ENCODE measurements at regions not wholly inside any gene's neighbourhood (a gene's known extent, or its start where the extent isn't known, plus 50 kb on each side); places are given as distances from the start of the nearest gene placed in this dataset.

GRCh38 chr5:82356021-82356420, 77.9 kb upstream of the RPS23 start:
- peaks cover 19% of the 10 kb centered on the region for H3K4me1 ChIP-seq (ENCODE audit: insufficient read depth, low read length)
- no peaks in the 10 kb centered on the region for H3K36me3 ChIP-seq (ENCODE audit: insufficient read depth, low read length)
- Mint-ChIP-seq H3K4me1 (peaks cover 25 to 49% (median 27%) of the 10 kb centered on the region in 3 donors), H3K9me3 (no peaks in the 10 kb centered on the region), H3K36me3 (no peaks in the 10 kb centered on the region), H3K27ac (peak overlapping the region in 4 of 8 donors; percentile 13 to 28 (median 23)), H3K27me3 (no peaks in the 10 kb centered on the region), H3K4me3 (no peak overlapping the region)
- H3K27ac ChIP-seq (ENCODE audit: low read depth, low read length), result peak overlapping the region; percentile 60
- DNase-seq, result no peak
- no peaks in the 10 kb centered on the region for H3K27me3 ChIP-seq (ENCODE audit: insufficient read depth, low read length, poor library complexity, severe bottlenecking)
- H3K9me3 ChIP-seq (ENCODE audit: low read length), result no peaks in the 10 kb centered on the region
- CTCF ChIA-PET, result interaction anchor here (0.8 to 1.9 kb wide), 2 partner anchors 437 to 1208 kb away, joined by 3 to 5 read pairs; no protein-coding TSS in a partner anchor
- H3K4me3 ChIP-seq (ENCODE audit: low read length), result no peak overlapping the region
- POLR2A ChIA-PET, result no interaction called here

- no peak for DNase-seq
- no peaks in the 10 kb centered on the region for H3K27me3 ChIP-seq (ENCODE audit: insufficient read depth, low read length, poor library complexity, severe bottlenecking)
- H3K36me3 ChIP-seq (ENCODE audit: insufficient read depth, low read length), result no peaks in the 10 kb centered on the region
- H3K4me3 ChIP-seq (ENCODE audit: low read length), result no peak overlapping the region
- CTCF ChIA-PET, result interaction anchor here (0.8 to 1.9 kb wide), 2 partner anchors 438 to 1208 kb away, joined by 3 to 5 read pairs; no protein-coding TSS in a partner anchor
- Mint-ChIP-seq H3K4me1 (peaks cover 25 to 47% (median 27%) of the 10 kb centered on the region in 3 donors), H3K27me3 (no peaks in the 10 kb centered on the region), H3K4me3 (no peak overlapping the region), H3K27ac (peak overlapping the region in 1 of 8 donors; percentile 61), H3K9me3 (no peaks in the 10 kb centered on the region), H3K36me3 (no peaks in the 10 kb centered on the region)
- no peak overlapping the region for H3K27ac ChIP-seq (ENCODE audit: low read depth, low read length)
- peaks cover 19% of the 10 kb centered on the region for H3K4me1 ChIP-seq (ENCODE audit: insufficient read depth, low read length)
- H3K9me3 ChIP-seq (ENCODE audit: low read length), result no peaks in the 10 kb centered on the region
- POLR2A ChIA-PET, result no interaction called here
Observed at GRCh38 chr5:82355496-82355895, 77.3 kb upstream of the RPS23 start.

GRCh38 chr5:82355053-82355452, 76.9 kb upstream of the RPS23 start:
- no peaks in the 10 kb centered on the region for H3K27me3 Mint-ChIP-seq
- no peak overlapping the region for H3K4me3 Mint-ChIP-seq
- POLR2A ChIA-PET, result no interaction called here
- Histone ChIP-seq H3K27me3 (ENCODE audit: insufficient read depth, low read length, poor library complexity, severe bottlenecking) (no peaks in the 10 kb centered on the region), H3K4me3 (ENCODE audit: low read length) (no peak overlapping the region), H3K9me3 (ENCODE audit: low read length) (no peaks in the 10 kb centered on the region), H3K4me1 (ENCODE audit: insufficient read depth, low read length) (peaks cover 19% of the 10 kb centered on the region), H3K36me3 (ENCODE audit: insufficient read depth, low read length) (no peaks in the 10 kb centered on the region), H3K27ac (ENCODE audit: low read depth, low read length) (no peak overlapping the region)
- peaks cover 25 to 46% (median 27%) of the 10 kb centered on the region in 3 donors for H3K4me1 Mint-ChIP-seq
- DNase-seq, result no peak
- CTCF ChIA-PET, result interaction anchor here (0.8 to 1.9 kb wide), 2 partner anchors 438 to 1209 kb away, joined by 3 to 5 read pairs; no protein-coding TSS in a partner anchor
- H3K36me3 Mint-ChIP-seq, result no peaks in the 10 kb centered on the region
- H3K9me3 Mint-ChIP-seq, result no peaks in the 10 kb centered on the region
- H3K27ac Mint-ChIP-seq, result peak overlapping the region in 2 of 8 donors; percentile 9 to 63

- Histone ChIP-seq H3K9me3 (ENCODE audit: low read length) (no peaks in the 10 kb centered on the region), H3K36me3 (ENCODE audit: insufficient read depth, low read length) (no peaks in the 10 kb centered on the region), H3K4me1 (ENCODE audit: insufficient read depth, low read length) (peaks cover 19% of the 10 kb centered on the region), H3K27me3 (ENCODE audit: insufficient read depth, low read length, poor library complexity, severe bottlenecking) (no peaks in the 10 kb centered on the region), H3K4me3 (ENCODE audit: low read length) (no peak overlapping the region), H3K27ac (ENCODE audit: low read depth, low read length) (no peak overlapping the region)
- ChIA-PET CTCF (interaction anchor here (1.9 kb wide), 1 partner anchor 439 kb away, joined by 5 read pairs; no protein-coding TSS in a partner anchor), POLR2A (no interaction called here)
- Mint-ChIP-seq H3K4me3 (no peak overlapping the region), H3K9me3 (no peaks in the 10 kb centered on the region), H3K4me1 (peaks cover 25 to 46% (median 27%) of the 10 kb centered on the region in 3 donors), H3K27ac (peak overlapping the region in 1 of 8 donors; percentile 12), H3K36me3 (no peaks in the 10 kb centered on the region), H3K27me3 (peaks cover 0 to 1% of the 10 kb centered on the region in 2 donors)
- no peak for DNase-seq
Observed at GRCh38 chr5:82354543-82354942, 76.4 kb upstream of the RPS23 start.

- Histone ChIP-seq H3K27ac (ENCODE audit: low read depth, low read length) (no peak overlapping the region), H3K4me1 (ENCODE audit: insufficient read depth, low read length) (peaks cover 19% of the 10 kb centered on the region), H3K9me3 (ENCODE audit: low read length) (no peaks in the 10 kb centered on the region), H3K4me3 (ENCODE audit: low read length) (no peak overlapping the region), H3K27me3 (ENCODE audit: insufficient read depth, low read length, poor library complexity, severe bottlenecking) (no peaks in the 10 kb centered on the region), H3K36me3 (ENCODE audit: insufficient read depth, low read length) (no peaks in the 10 kb centered on the region)
- Mint-ChIP-seq H3K4me1 (peaks cover 23 to 44% (median 23%) of the 10 kb centered on the region in 3 donors), H3K4me3 (no peak overlapping the region), H3K36me3 (no peaks in the 10 kb centered on the region), H3K27me3 (peaks cover 0 to 1% of the 10 kb centered on the region in 2 donors), H3K9me3 (no peaks in the 10 kb centered on the region), H3K27ac (peak overlapping the region in 1 of 8 donors; percentile 30)
- ChIA-PET CTCF (interaction anchor here (0.9 to 1.3 kb wide), 4 partner anchors 73 to 1211 kb away, joined by 3 to 4 read pairs (median 4); no protein-coding TSS in a partner anchor), POLR2A (no interaction called here)
- DNase-seq, result no peak
Observed at GRCh38 chr5:82353522-82353921, 75.4 kb upstream of the RPS23 start.

- Histone ChIP-seq H3K9me3 (ENCODE audit: low read length) (no peaks in the 10 kb centered on the region), H3K27ac (ENCODE audit: low read depth, low read length) (no peak overlapping the region), H3K4me1 (ENCODE audit: insufficient read depth, low read length) (peaks cover 8% of the 10 kb centered on the region), H3K36me3 (ENCODE audit: insufficient read depth, low read length) (no peaks in the 10 kb centered on the region), H3K4me3 (ENCODE audit: low read length) (no peak overlapping the region), H3K27me3 (ENCODE audit: insufficient read depth, low read length, poor library complexity, severe bottlenecking) (no peaks in the 10 kb centered on the region)
- Mint-ChIP-seq H3K36me3 (no peaks in the 10 kb centered on the region), H3K27ac (no peak overlapping the region), H3K27me3 (peaks cover 0 to 1% of the 10 kb centered on the region in 2 donors), H3K4me3 (no peak overlapping the region), H3K9me3 (no peaks in the 10 kb centered on the region), H3K4me1 (peaks cover 11 to 31% (median 12%) of the 10 kb centered on the region in 3 donors)
- CTCF ChIA-PET, result interaction anchor here (0.8 to 1.3 kb wide), 8 partner anchors 11 to 1214 kb away, joined by 3 to 4 read pairs (median 3); no protein-coding TSS in a partner anchor
- no peak for DNase-seq
- POLR2A ChIA-PET, result no interaction called here
Observed at GRCh38 chr5:82352146-82352791, 74.1 kb upstream of the RPS23 start.

GRCh38 chr5:82351754-82352145, 73.6 kb upstream of the RPS23 start:
- Mint-ChIP-seq H3K9me3 (no peaks in the 10 kb centered on the region), H3K4me3 (no peak overlapping the region), H3K27me3 (peaks cover 0 to 1% of the 10 kb centered on the region in 2 donors), H3K4me1 (peaks cover 5 to 26% (median 7%) of the 10 kb centered on the region in 3 donors), H3K36me3 (no peaks in the 10 kb centered on the region), H3K27ac (no peak overlapping the region)
- Histone ChIP-seq H3K4me3 (ENCODE audit: low read length) (no peak overlapping the region), H3K4me1 (ENCODE audit: insufficient read depth, low read length) (peaks cover 6% of the 10 kb centered on the region), H3K27me3 (ENCODE audit: insufficient read depth, low read length, poor library complexity, severe bottlenecking) (no peaks in the 10 kb centered on the region), H3K36me3 (ENCODE audit: insufficient read depth, low read length) (no peaks in the 10 kb centered on the region), H3K9me3 (ENCODE audit: low read length) (no peaks in the 10 kb centered on the region), H3K27ac (ENCODE audit: low read depth, low read length) (no peak overlapping the region)
- ChIA-PET CTCF (interaction anchor here (0.8 to 2.5 kb wide), 6 partner anchors 11 to 1215 kb away, joined by 3 to 13 read pairs (median 3); no protein-coding TSS in a partner anchor), POLR2A (no interaction called here)
- DNase-seq, result peak in 2 of 5 donors; percentile 37 to 38

GRCh38 chr5:82351297-82351696, 73.1 kb upstream of the RPS23 start:
- H3K27ac ChIP-seq (ENCODE audit: low read depth, low read length), result no peak overlapping the region
- DNase-seq, result no peak
- Mint-ChIP-seq H3K4me3 (no peak overlapping the region), H3K9me3 (no peaks in the 10 kb centered on the region), H3K4me1 (peaks cover 3 to 21% (median 4%) of the 10 kb centered on the region in 3 donors), H3K27me3 (peaks cover 0 to 1% of the 10 kb centered on the region in 2 donors), H3K27ac (no peak overlapping the region), H3K36me3 (no peaks in the 10 kb centered on the region)
- ChIA-PET POLR2A (no interaction called here), CTCF (interaction anchor here (2.5 kb wide), 1 partner anchor 443 kb away, joined by 13 read pairs; no protein-coding TSS in a partner anchor)
- no peaks in the 10 kb centered on the region for H3K36me3 ChIP-seq (ENCODE audit: insufficient read depth, low read length)
- no peaks in the 10 kb centered on the region for H3K9me3 ChIP-seq (ENCODE audit: low read length)
- H3K4me1 ChIP-seq (ENCODE audit: insufficient read depth, low read length), result peaks cover 1% of the 10 kb centered on the region
- no peaks in the 10 kb centered on the region for H3K27me3 ChIP-seq (ENCODE audit: insufficient read depth, low read length, poor library complexity, severe bottlenecking)
- no peak overlapping the region for H3K4me3 ChIP-seq (ENCODE audit: low read length)

Measured in CD8-positive, alpha-beta memory T cell (primary cell).